ENCODE measurements at regions not wholly inside any gene's neighbourhood (a gene's known extent, or its start where the extent isn't known, plus 50 kb on each side); places are given as distances from the start of the nearest gene placed in this dataset.

DNA sequence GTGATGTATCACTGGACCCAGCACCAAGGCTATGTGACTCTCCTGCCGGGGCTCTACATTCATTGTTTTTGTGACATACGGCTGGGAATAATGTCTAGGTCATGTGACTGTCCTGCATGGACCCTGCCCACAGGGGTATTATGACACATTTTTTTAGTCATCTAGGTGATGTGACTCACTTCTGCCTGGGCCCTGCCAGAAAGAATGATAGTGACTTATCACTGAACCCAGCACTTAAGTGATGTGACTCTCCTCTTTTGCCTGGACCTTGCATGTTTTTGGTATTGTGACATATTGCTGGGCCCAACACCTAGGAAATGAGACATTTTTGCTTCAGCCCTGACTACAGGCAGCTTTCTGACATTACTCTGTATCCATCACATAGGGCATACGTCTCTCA lies 51.1 kb upstream of the ZNF107 start:
- 86 to 90% methylated on average over 3 of the region's 3 CpGs for WGBS, 2 donors
- no peak for ATAC-seq (ENCODE audit: low FRiP score)
- H3K27ac ChIP-seq (ENCODE audit: low read depth in 1 of 2, low read length in 2 of 2), result no peak overlapping the region
- DNase-seq, result no peak
- H3K27me3 ChIP-seq (ENCODE audit: control insufficient read depth in 1 of 2, insufficient read depth in 2 of 2, low read length in 1 of 2), result no peaks in the 10 kb centered on the region
- H3K4me1 ChIP-seq (ENCODE audit: control insufficient read depth in 1 of 2, insufficient read depth in 2 of 2, low read length in 2 of 2), result no peaks in the 10 kb centered on the region
- intact Hi-C loops (cut with DNase I), result loop anchor here in 1 of 2 donors (5.0 kb wide), 1 partner anchor 303 kb away; the partner anchor contains the start of gene ZNF736
- H3K9me3 ChIP-seq (ENCODE audit: control insufficient read depth, low read length), result no peaks in the 10 kb centered on the region
- H3K4me3 ChIP-seq (ENCODE audit: low read length in 2 of 2), result no peak overlapping the region
- no peaks in the 10 kb centered on the region for H3K36me3 ChIP-seq (ENCODE audit: control insufficient read depth in 1 of 2, insufficient read depth in 2 of 2, low read length in 1 of 2)

- Histone ChIP-seq H3K9me3 (ENCODE audit: control insufficient read depth, low read length) (no peaks in the 10 kb centered on the region), H3K27me3 (ENCODE audit: control insufficient read depth in 1 of 2, insufficient read depth in 2 of 2, low read length in 1 of 2) (no peaks in the 10 kb centered on the region), H3K4me1 (ENCODE audit: control insufficient read depth in 1 of 2, insufficient read depth in 2 of 2, low read length in 2 of 2) (no peaks in the 10 kb centered on the region), H3K36me3 (ENCODE audit: control insufficient read depth in 1 of 2, insufficient read depth in 2 of 2, low read length in 1 of 2) (no peaks in the 10 kb centered on the region), H3K27ac (ENCODE audit: low read depth in 1 of 2, low read length in 2 of 2) (no peak overlapping the region), H3K4me3 (ENCODE audit: low read length in 2 of 2) (no peak overlapping the region)
- ATAC-seq (ENCODE audit: low FRiP score), result no peak
- no peak for DNase-seq
- intact Hi-C loops (cut with DNase I), result no loop called here
- 67 to 71% methylated on average over 1 of the region's 1 CpG for WGBS, 2 donors
Measured at GRCh38 chr7:64613653-64614052, 50.8 kb upstream of the ZNF680 start.
